H9 (cell line): ENCODE measurements at regions not wholly inside any gene's neighbourhood (a gene's known extent, or its start where the extent isn't known, plus 50 kb on each side); places are given as distances from the start of the nearest gene placed in this dataset.

ENCODE experiments used
- DNase-seq: peaks from one replicate; pipeline ENCODE4 v3.0.0-alpha.2; 2017
- H2AFZ ChIP-seq: one replicate; pipeline ENCODE4 v1.6.1; 2013; ENCODE audit warnings: mild to moderate bottlenecking, low read length, control low read depth, moderate library complexity
- H2AK5ac ChIP-seq: 2 replicates; pipeline ENCODE4 v1.6.1; 2013; ENCODE audit warnings: low read length, control low read depth, mixed read lengths; ENCODE audit not compliant: insufficient read length
- H2BK120ac ChIP-seq: one replicate; pipeline ENCODE4 v1.6.1; 2013; ENCODE audit warnings: low read depth, mild to moderate bottlenecking, low read length, control low read depth, inconsistent platforms; ENCODE audit not compliant: poor library complexity, severe bottlenecking
- H2BK12ac ChIP-seq: 2 replicates; pipeline ENCODE4 v1.6.1; 2013; ENCODE audit warnings: low read length, control low read depth, mixed read lengths, low read depth; ENCODE audit not compliant: insufficient read length
- H2BK15ac ChIP-seq: 2 replicates; pipeline ENCODE4 v1.6.1; 2013; ENCODE audit warnings: low read depth, low read length, control low read depth
- H2BK20ac ChIP-seq: one replicate; pipeline ENCODE4 v1.6.1; 2013; ENCODE audit warnings: low read depth, mild to moderate bottlenecking, low read length, control low read depth, inconsistent platforms; ENCODE audit not compliant: poor library complexity, severe bottlenecking
- H2BK5ac ChIP-seq: 2 replicates; pipeline ENCODE4 v1.6.1; 2013; ENCODE audit warnings: low read length, control low read depth, mixed read lengths; ENCODE audit not compliant: insufficient read length
- H3K14ac ChIP-seq: 2 replicates; pipeline ENCODE4 v1.6.1; 2013; ENCODE audit warnings: low read length, control low read depth; ENCODE audit not compliant: insufficient read depth
- H3K18ac ChIP-seq: 2 replicates; pipeline ENCODE4 v1.6.1; 2013; ENCODE audit warnings: low read depth, mild to moderate bottlenecking, mixed read lengths, low read length, control low read depth; ENCODE audit not compliant: insufficient read length
- H3K23ac ChIP-seq: 2 replicates; pipeline ENCODE4 v1.6.1; 2013; ENCODE audit warnings: low read length, control low read depth, mixed read lengths, low read depth; ENCODE audit not compliant: insufficient read length
- H3K23me2 ChIP-seq: 2 replicates; pipeline ENCODE4 v1.6.1; 2013; ENCODE audit warnings: low read depth, mild to moderate bottlenecking, mixed read lengths, low read length, control low read depth; ENCODE audit not compliant: insufficient read length, poor library complexity, severe bottlenecking
- H3K27ac ChIP-seq: 2 replicates; pipeline ENCODE4 v1.5.1; 2013; ENCODE audit warnings: low read length, control low read depth, mixed read lengths, low read depth; ENCODE audit not compliant: insufficient read length
- H3K27me3 ChIP-seq: 2 replicates; pipeline ENCODE4 v1.6.1; 2013; ENCODE audit warnings: low read length, control low read depth, inconsistent platforms; ENCODE audit not compliant: insufficient read depth
- H3K4ac ChIP-seq: 2 replicates; pipeline ENCODE4 v1.6.1; 2013; ENCODE audit warnings: low read depth, mild to moderate bottlenecking, control low read depth, inconsistent platforms, low read length, moderate library complexity
- H3K4me1 ChIP-seq: 2 replicates; pipeline ENCODE4 v1.6.1; 2013; ENCODE audit warnings: low read length, control low read depth, inconsistent platforms; ENCODE audit not compliant: insufficient read depth
- H3K4me2 ChIP-seq: 2 replicates; pipeline ENCODE4 v1.6.1; 2013; ENCODE audit warnings: low read length, control low read depth, mixed read lengths; ENCODE audit not compliant: insufficient read length, insufficient read depth
- H3K56ac ChIP-seq: 2 replicates; pipeline ENCODE4 v1.6.1; 2013; ENCODE audit warnings: low read depth, mild to moderate bottlenecking, mixed read lengths, low read length, control low read depth; ENCODE audit not compliant: insufficient read length
- H3K79me1 ChIP-seq: 2 replicates; pipeline ENCODE4 v1.6.1; 2013; ENCODE audit warnings: low read depth, mild to moderate bottlenecking, moderate library complexity, low read length, control low read depth, inconsistent platforms; ENCODE audit not compliant: insufficient read depth, poor library complexity, severe bottlenecking
- H3K79me2 ChIP-seq: 2 replicates; pipeline ENCODE4 v1.6.1; 2013; ENCODE audit warnings: low read length, control low read depth, inconsistent platforms; ENCODE audit not compliant: insufficient read depth
- H3K9ac ChIP-seq: 2 replicates; pipeline ENCODE4 v1.6.1; 2013; ENCODE audit warnings: low read length, control low read depth, mixed read lengths; ENCODE audit not compliant: insufficient read length; ENCODE audit errors: extremely low read depth
- H3K9me3 ChIP-seq: one replicate; pipeline ENCODE4 v1.6.1; 2013; ENCODE audit warnings: low read depth, low read length, inconsistent platforms; ENCODE audit not compliant: control insufficient read depth
- H3T11ph ChIP-seq: one replicate; pipeline ENCODE4 v1.6.1; 2013; ENCODE audit warnings: mild to moderate bottlenecking, low read length, control low read depth, inconsistent platforms
- H4K20me1 ChIP-seq: one replicate; pipeline ENCODE4 v1.6.1; 2013; ENCODE audit not compliant: control insufficient read depth, insufficient read length, insufficient read depth
- H4K5ac ChIP-seq: 2 replicates; pipeline ENCODE4 v1.6.1; 2013; ENCODE audit warnings: low read depth, mild to moderate bottlenecking, mixed read lengths, low read length, control low read depth; ENCODE audit not compliant: insufficient read length
- H4K8ac ChIP-seq: replicated peaks from 2 replicates; pipeline ENCODE4 v1.6.1; 2013; ENCODE audit warnings: low read length, control low read depth, mixed read lengths, low read depth; ENCODE audit not compliant: insufficient read length
- H4K91ac ChIP-seq: 2 replicates; pipeline ENCODE4 v1.6.1; 2013; ENCODE audit warnings: low read depth, mild to moderate bottlenecking, moderate library complexity, mixed read lengths, low read length, control low read depth; ENCODE audit not compliant: insufficient read length
- H3K27ac Mint-ChIP-seq, 3 experiments: 2 replicates in 2 of 3; 3 replicates in 1 of 3; pipeline ENCODE4 v1.8.0; 2020 to 2021; ENCODE audit warnings: mixed read lengths in 3 of 3, mild to moderate bottlenecking in 1 of 3, moderate library complexity in 1 of 3
- H3K27me3 Mint-ChIP-seq: 2 replicates; pipeline ENCODE4 v1.8.0; 2021; ENCODE audit warnings: low read depth, mild to moderate bottlenecking, moderate library complexity, mixed read lengths
- H3K36me3 Mint-ChIP-seq, 3 experiments: 2 replicates in 2 of 3; 3 replicates in 1 of 3; pipeline ENCODE4 v1.8.0; 2020 to 2021; ENCODE audit warnings: low read depth in 3 of 3, mixed read lengths in 3 of 3; ENCODE audit not compliant: insufficient read depth in 1 of 3
- H3K4me1 Mint-ChIP-seq, 2 experiments: 2 replicates each; pipeline ENCODE4 v1.8.0; 2020; ENCODE audit warnings: mixed read lengths in 2 of 2
- H3K4me3 Mint-ChIP-seq, 2 experiments: 2 replicates in 1 of 2; 3 replicates in 1 of 2; pipeline ENCODE4 v1.8.0; 2020 to 2021; ENCODE audit warnings: mild to moderate bottlenecking in 2 of 2, mixed read lengths in 2 of 2, moderate library complexity in 1 of 2
- H3K9me3 Mint-ChIP-seq, 2 experiments: 2 replicates in 1 of 2; 3 replicates in 1 of 2; pipeline ENCODE4 v1.8.0; 2020; ENCODE audit warnings: mild to moderate bottlenecking in 2 of 2, mixed read lengths in 2 of 2, moderate library complexity in 1 of 2
- WGBS: extraction: QIAGEN DNeasy Blood & Tissue Kit; methylation state at CpG from one replicate; pipeline ENCODE4 v1.1.7; 2013; ENCODE audit warnings: missing lambda C conversion rate, low lambda C conversion rate, mixed read lengths; ENCODE audit not compliant: insufficient read length; ENCODE audit errors: extremely low coverage; 5-methylcytosine and 5-hydroxymethylcytosine counted together
- TF ChIP-seq, protein P1 (sequence below): fragments of 200-600 bp; sonication (generic); conservative IDR thresholded peaks from 3 replicates; pipeline ENCODE4 v1.8.0; 2021; ENCODE audit warnings: antibody characterized with exemption, mild to moderate bottlenecking

DNA sequence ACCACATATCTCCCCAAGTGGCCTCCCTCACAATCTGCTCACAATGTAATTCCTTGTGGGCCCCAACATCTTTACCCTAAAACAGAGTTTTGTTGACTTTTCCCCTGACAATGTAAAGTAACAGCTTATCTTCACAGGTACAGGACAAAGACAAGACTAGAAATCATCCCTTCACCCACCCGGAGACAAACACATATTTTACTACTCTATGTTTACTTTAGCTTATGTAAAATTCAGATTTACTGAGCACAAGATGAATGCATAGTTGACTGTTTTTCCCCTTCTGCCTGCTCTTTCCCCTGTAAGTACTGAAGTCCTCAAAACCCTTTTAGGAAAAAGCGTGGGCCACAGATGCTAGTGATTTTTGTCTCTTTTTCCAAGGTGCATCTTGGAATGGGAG is 61.0 kb downstream of the RPP21 start:
- Mint-ChIP-seq H3K27me3 (peaks cover 66% of the 10 kb centered on the region), H3K27ac (no peak overlapping the region), H3K36me3 (no peaks in the 10 kb centered on the region; a peak in 1 of 7 replicates), H3K9me3 (peaks cover 12 to 16% of the 10 kb centered on the region in 2 experiments; a peak in 3 of 5 replicates), H3K4me3 (no peak overlapping the region), H3K4me1 (no peaks in the 10 kb centered on the region)
- Histone ChIP-seq H3K4me1 (no peaks in the 10 kb centered on the region), H3K23me2 (no peaks in the 10 kb centered on the region), H2BK12ac (no peak overlapping the region), H2BK20ac (no peak overlapping the region), H3K27me3 (no peaks in the 10 kb centered on the region; the same call in 1 of the 2 replicates), H2BK15ac (no peak overlapping the region), H3K79me1 (no peaks in the 10 kb centered on the region), H3T11ph (no peak overlapping the region), H3K9me3 (no peaks in the 10 kb centered on the region), H3K18ac (no peak overlapping the region), H3K14ac (no peak overlapping the region), H4K20me1 (no peaks in the 10 kb centered on the region), H2AFZ (no peak overlapping the region), H2AK5ac (no peak overlapping the region), H3K56ac (no peak overlapping the region), H2BK5ac (no peak overlapping the region), H3K27ac (no peak overlapping the region), H4K8ac (no peak overlapping the region), H4K91ac (no peak overlapping the region), H3K23ac (no peak overlapping the region), H3K4ac (no peak overlapping the region), H2BK120ac (no peak overlapping the region), H3K9ac (no peak overlapping the region), H4K5ac (no peak overlapping the region), H3K79me2 (no peaks in the 10 kb centered on the region), H3K4me2 (no peak overlapping the region)
- WGBS = no CpG with 5 or more reads among the region's 2 CpGs
- DNase-seq = no peak
- TF ChIP-seq, protein P1, sequence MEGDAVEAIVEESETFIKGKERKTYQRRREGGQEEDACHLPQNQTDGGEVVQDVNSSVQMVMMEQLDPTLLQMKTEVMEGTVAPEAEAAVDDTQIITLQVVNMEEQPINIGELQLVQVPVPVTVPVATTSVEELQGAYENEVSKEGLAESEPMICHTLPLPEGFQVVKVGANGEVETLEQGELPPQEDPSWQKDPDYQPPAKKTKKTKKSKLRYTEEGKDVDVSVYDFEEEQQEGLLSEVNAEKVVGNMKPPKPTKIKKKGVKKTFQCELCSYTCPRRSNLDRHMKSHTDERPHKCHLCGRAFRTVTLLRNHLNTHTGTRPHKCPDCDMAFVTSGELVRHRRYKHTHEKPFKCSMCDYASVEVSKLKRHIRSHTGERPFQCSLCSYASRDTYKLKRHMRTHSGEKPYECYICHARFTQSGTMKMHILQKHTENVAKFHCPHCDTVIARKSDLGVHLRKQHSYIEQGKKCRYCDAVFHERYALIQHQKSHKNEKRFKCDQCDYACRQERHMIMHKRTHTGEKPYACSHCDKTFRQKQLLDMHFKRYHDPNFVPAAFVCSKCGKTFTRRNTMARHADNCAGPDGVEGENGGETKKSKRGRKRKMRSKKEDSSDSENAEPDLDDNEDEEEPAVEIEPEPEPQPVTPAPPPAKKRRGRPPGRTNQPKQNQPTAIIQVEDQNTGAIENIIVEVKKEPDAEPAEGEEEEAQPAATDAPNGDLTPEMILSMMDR = no peak
